ENCODE measurements at regions not wholly inside any gene's neighbourhood (a gene's known extent, or its start where the extent isn't known, plus 50 kb on each side); places are given as distances from the start of the nearest gene placed in this dataset.

- H3F3A ChIP-seq (ENCODE audit: low read length, unreplicated experiment), result no peaks in the 10 kb centered on the region
- TF ChIP-seq EZH2phosphoT487 (IDR thresholded peaks at IDR 0.05; ENCODE audit: borderline replicate concordance, low read length) (no peak), EZH2 (IDR thresholded peaks at IDR 0.05; ENCODE audit: low read length, unreplicated experiment) (no peak)
- TF ChIP-seq, protein P1, sequence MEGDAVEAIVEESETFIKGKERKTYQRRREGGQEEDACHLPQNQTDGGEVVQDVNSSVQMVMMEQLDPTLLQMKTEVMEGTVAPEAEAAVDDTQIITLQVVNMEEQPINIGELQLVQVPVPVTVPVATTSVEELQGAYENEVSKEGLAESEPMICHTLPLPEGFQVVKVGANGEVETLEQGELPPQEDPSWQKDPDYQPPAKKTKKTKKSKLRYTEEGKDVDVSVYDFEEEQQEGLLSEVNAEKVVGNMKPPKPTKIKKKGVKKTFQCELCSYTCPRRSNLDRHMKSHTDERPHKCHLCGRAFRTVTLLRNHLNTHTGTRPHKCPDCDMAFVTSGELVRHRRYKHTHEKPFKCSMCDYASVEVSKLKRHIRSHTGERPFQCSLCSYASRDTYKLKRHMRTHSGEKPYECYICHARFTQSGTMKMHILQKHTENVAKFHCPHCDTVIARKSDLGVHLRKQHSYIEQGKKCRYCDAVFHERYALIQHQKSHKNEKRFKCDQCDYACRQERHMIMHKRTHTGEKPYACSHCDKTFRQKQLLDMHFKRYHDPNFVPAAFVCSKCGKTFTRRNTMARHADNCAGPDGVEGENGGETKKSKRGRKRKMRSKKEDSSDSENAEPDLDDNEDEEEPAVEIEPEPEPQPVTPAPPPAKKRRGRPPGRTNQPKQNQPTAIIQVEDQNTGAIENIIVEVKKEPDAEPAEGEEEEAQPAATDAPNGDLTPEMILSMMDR (conservative IDR thresholded peaks at IDR 0.05; ENCODE audit: low read depth, low read length), result no peak
- H3K36me3 ChIP-seq (ENCODE audit: low read depth, low read length), result no peaks in the 10 kb centered on the region
- H3K79me2 ChIP-seq (ENCODE audit: low read length), result no peaks in the 10 kb centered on the region
- H3K9me3 ChIP-seq (ENCODE audit: low read length), result no peaks in the 10 kb centered on the region
- H3K9me2 ChIP-seq (replicated peaks; ENCODE audit: low read length), result no peaks in the 10 kb centered on the region
- no peak overlapping the region for H3K4me3 ChIP-seq (ENCODE audit: low read length)
- no peak for DNase-seq
- ChIA-PET POLR2A (ENCODE audit: unreplicated experiment) (no interaction called here), CTCF (no interaction called here)
- no peak overlapping the region for H3K27ac ChIP-seq (ENCODE audit: low read length)
- no peak overlapping the region for H2AFZ ChIP-seq (ENCODE audit: low read length)
- no peaks in the 10 kb centered on the region for H4K20me1 ChIP-seq (ENCODE audit: low read length)
- H3K4me1 ChIP-seq (ENCODE audit: insufficient read depth, low read length), result peaks cover 3% of the 10 kb centered on the region; the same call in 1 of the 2 replicates
- no TSS peak for BruUV-seq (replicated peaks)
- H3K9ac ChIP-seq (ENCODE audit: low read length), result no peak overlapping the region
- H3K4me2 ChIP-seq (ENCODE audit: low read length), result no peak overlapping the region
- ATAC-seq, result no peak
- intact Hi-C loops (cut with micrococcal nuclease), result loop anchor here (10.0 kb wide), 1 partner anchor 253 kb away; the partner anchor contains the start of gene PRKAR2B
- no peaks in the 10 kb centered on the region for H3K27me3 ChIP-seq (ENCODE audit: low read length)
Observed at GRCh38 chr7:106791526-106791925, 73.6 kb upstream of the PIK3CG start.

DNA sequence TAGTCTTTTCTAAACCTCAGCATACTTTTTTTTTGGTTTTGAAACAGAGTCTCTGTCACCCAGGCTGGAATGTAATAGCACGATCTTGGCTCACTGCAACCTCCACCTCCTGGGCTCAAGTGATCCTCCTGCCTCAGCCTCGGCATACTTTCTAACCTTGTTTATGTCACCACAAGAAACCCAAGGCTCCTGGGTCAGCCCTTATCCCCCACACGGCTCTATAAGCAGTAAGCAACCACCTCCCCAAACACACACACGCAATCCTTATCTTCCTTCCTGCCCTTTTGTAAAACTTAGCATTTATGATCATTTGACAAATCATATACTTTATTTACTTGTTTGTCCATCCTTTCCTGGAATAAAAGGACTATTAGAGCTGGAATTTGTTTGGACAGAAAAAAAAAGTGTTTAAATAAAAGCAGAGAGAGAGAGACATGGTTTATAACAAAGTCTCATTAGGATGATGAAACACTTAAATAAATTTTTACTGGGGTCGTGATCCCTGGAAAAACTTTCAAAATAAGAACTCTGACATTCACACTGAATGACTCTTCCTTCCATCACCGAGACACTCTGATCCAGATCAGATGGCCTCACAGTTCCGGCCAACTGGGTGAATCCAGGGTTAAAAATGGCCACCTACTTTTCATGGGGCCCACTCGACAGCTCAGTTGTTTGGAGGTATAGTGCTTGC lies 72.7 kb upstream of the PIK3CG start:
- no peaks in the 10 kb centered on the region for H3K36me3 ChIP-seq (ENCODE audit: low read depth, low read length)
- H3K4me1 ChIP-seq (ENCODE audit: insufficient read depth, low read length), result peaks cover 3% of the 10 kb centered on the region; the same call in 1 of the 2 replicates
- no peaks in the 10 kb centered on the region for H3K79me2 ChIP-seq (ENCODE audit: low read length)
- no peak overlapping the region for H3K9ac ChIP-seq (ENCODE audit: low read length)
- no peak for ATAC-seq
- no peaks in the 10 kb centered on the region for H3F3A ChIP-seq (ENCODE audit: low read length, unreplicated experiment)
- H3K27ac ChIP-seq (ENCODE audit: low read length), result no peak overlapping the region
- POLR2A ChIA-PET (ENCODE audit: unreplicated experiment), result no interaction called here
- DNase-seq, result no peak
- no peaks in the 10 kb centered on the region for H4K20me1 ChIP-seq (ENCODE audit: low read length)
- H3K9me2 ChIP-seq (replicated peaks; ENCODE audit: low read length), result no peaks in the 10 kb centered on the region
- H3K27me3 ChIP-seq (ENCODE audit: low read length), result no peaks in the 10 kb centered on the region
- intact Hi-C loops (cut with micrococcal nuclease), result loop anchor here (2.0 to 10.0 kb wide), 2 partner anchors 154 to 252 kb away; partner anchors contain the start of gene PRKAR2B
- TF ChIP-seq, protein P1 (conservative IDR thresholded peaks at IDR 0.05; ENCODE audit: low read depth, low read length), result no peak
- no peak for TF ChIP-seq EZH2 (IDR thresholded peaks at IDR 0.05; ENCODE audit: low read length, unreplicated experiment)
- TF ChIP-seq EZH2phosphoT487 (IDR thresholded peaks at IDR 0.05; ENCODE audit: borderline replicate concordance, low read length), result no peak
- CTCF ChIA-PET, result interaction anchor here (0.6 kb wide), 1 partner anchor 356 kb away, joined by 3 read pairs; no protein-coding TSS in a partner anchor
- no peaks in the 10 kb centered on the region for H3K9me3 ChIP-seq (ENCODE audit: low read length)
- no peak overlapping the region for H2AFZ ChIP-seq (ENCODE audit: low read length)
- no peak overlapping the region for H3K4me3 ChIP-seq (ENCODE audit: low read length)
- no peak overlapping the region for H3K4me2 ChIP-seq (ENCODE audit: low read length)
- BruUV-seq (replicated peaks), result no TSS peak
